GM18511 (cell line): ENCODE measurements at regions not wholly inside any gene's neighbourhood (a gene's known extent, or its start where the extent isn't known, plus 50 kb on each side); places are given as distances from the start of the nearest gene placed in this dataset.
A peak's percentile ranks its signal among the peaks of the same experiment; 100 is the strongest.

Source experiments
- ATAC-seq: cut with Tn5 transposase; IDR thresholded peaks from one replicate; pipeline ENCODE4 v1.9.1; 2021; ENCODE audit warnings: mild to moderate bottlenecking, moderate library complexity; ENCODE audit not compliant: unreplicated experiment

DNA sequence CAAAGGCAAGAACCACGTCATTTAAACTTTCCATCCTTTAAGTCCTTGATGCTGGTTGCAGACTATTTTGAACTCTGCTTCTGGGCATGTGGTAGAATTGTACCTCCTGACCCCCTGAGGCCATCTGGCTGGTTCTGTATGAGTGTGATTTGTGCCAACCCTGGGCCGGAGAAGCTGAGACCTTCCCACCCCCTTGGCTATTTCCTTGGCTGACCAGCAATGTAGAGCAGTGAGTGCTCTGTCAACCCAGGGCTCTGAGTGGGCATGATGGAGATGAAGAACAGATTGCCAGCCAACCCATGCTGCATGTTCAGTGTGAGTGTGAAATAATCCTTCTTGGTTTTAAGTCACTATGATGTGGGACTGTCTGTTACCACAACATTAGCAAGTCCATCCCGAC lies 82.1 kb upstream of the RASGRP1 start:
- ATAC-seq: no peak

DNA sequence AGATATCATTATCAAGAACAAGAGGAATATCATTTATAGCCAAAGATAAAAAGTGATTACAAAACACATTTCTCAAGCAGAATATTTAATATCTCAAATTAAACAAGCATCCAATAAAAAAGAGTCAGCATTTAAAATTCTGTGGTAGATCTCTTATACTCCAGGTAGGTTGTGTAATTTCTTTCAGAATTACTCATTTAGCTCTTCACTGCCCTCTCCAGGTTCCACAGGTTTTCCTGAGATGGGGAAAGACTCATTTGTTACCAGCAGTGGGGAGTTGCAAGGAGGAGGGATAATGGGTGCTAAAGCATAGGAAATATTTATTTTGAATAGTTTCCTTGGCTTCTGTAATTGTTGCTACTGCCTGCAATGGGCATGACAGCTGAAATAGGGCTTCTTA lies 83.1 kb upstream of the RASGRP1 start:
- ATAC-seq: no peak

DNA sequence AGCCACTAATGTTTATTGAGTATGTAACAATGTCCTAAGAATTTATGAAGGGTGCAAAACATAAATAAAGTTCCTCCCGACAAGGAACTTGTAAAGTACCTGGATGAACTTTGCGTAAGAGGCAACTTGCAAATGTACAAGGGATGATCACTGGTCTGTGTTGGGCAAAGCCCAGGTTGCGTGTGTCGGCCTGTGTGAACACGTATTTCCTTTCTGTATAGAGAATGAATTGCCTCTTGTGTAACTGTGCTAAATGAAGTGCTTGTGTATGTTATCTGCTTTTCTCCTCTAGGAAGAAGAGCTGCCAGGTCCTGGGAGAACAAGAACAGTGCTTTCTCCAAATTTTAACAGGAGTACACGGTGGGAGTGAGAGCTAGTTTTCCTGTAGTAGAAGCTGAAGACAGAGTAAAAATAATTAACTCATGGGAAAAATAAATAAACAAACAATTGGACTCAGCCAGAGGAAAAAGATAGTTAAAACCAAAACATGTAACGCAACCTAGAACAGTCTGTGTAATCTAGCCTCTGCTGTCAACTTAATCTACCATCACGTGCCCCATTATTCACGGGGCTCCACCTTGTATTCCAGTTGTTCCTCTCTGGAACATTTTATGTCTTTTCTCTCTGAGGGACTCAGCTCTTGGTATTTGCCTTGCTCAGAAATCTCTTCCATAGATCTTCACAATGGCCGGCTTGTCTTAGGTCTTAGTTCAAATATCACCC lies 83.7 kb upstream of the RASGRP1 start:
- no peak for ATAC-seq

DNA sequence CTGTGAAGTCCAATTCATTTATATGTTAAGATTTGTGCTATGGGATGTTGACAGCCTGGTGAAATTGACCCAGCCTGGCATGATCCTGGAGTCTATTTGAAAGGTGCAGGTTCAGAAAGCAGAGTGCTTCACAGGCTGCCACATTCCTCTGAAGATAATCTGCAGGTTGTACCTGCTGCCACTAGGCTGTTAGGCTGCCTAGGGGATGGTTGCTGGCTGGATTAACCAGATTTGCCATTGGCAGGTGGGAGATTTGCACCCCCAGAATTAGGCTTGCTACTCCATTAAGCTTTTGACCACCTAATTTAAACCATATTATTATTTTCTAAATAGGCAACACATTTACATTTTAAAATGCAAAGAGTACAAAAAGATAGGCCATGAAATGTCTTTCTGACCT lies 85.8 kb upstream of the RASGRP1 start:
- ATAC-seq: no peak

DNA sequence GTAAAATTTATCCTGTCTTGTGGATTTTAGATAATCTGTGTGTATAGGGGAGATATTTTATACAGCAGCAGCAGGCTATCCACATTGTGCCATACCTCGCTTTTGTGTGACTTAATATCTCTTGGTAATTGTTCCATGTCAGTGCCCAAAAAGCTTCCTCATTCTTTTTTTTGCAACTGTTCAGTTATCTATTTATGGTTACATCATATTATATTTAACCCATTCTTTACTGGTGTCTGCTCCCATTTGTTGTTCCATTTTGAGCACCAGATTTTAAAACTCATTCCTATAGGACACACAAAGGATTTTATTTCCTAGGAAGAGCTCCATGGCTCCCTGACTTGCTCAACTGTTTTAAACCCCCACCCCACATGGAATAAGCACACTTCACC lies 86.3 kb upstream of the RASGRP1 start:
- ATAC-seq: peak; percentile 45

DNA sequence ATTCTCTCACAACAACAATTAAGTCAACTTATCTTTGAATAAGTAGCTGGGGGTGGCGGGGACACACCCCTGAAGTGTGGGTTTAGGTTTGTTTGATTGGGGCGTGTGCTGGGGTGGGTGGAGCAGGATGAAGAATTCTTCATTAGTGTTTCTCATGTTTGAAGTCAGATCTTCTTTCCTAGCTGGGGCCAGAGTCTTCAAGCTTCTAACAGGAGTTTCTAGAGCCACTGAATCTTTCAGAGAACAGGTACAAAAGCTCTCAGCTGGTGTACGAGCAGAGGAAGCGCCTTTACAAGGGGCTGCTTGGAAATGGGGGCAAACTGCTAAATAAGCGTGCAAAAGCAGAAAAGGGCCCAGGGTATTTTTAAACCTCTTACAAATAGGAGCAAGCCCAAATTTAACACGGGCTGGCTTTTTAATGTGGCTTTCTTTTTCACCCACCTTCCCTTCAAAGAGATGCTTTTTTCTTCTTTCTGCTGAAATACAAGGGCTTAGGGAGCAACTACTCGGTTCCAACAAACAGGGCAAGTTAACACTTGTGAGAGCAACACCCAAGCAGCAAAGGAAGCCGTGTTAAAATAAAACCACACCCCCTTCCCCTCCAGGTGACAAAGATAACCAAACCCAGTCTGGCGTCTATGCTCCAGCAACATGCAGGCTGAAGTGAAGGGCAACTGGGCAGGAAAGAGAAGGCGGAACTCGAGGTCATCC lies 86.9 kb upstream of the RASGRP1 start:
- ATAC-seq: peak; percentile 74

DNA sequence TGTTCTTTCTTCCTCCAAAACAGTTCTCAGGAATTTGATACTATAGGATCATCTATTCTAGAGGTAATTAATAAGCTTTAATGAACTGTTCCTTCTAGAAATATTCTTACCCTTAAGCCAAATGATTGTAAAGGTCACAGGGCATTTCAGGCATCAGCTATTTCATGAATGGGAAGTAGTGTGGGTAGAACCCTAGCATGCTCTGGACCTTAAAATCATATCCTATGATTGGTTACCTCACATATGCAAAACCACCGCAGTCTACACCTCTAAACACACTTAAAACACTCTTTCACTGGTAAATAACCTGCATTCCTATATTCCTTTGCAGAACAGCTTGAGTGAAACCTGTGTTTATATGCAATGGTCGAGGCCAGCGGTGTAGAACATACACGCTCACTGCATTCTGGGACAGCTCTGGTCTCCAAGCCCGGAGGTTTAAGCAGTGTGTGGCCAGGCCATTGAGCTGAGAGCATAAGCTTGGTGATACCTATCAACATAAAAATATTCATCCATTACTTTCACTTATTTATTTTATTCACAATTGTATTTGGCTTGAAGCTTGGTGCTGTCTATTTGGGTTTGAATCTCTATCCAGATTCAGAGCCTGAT lies 87.7 kb upstream of the RASGRP1 start:
- no peak for ATAC-seq

DNA sequence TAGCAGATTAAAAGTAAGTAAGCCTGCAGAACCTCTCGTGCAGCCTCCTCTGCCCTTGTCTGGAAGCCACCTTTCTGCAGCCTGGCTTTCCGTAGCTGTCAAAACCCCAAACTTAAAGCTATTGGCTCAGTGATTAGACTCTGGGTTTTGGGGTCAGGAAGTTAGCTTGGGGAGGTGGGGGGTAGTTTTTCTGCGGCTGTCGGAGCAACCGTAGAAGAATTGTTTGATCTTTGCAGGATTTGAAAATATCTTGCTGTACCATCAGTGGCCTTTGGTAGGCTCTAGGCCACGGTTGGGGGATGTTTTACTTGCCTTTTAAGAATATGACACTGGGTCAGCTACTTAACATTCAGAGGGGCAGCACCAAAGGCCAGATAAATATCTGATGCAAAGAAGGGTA lies 88.4 kb upstream of the RASGRP1 start:
- no peak for ATAC-seq

DNA sequence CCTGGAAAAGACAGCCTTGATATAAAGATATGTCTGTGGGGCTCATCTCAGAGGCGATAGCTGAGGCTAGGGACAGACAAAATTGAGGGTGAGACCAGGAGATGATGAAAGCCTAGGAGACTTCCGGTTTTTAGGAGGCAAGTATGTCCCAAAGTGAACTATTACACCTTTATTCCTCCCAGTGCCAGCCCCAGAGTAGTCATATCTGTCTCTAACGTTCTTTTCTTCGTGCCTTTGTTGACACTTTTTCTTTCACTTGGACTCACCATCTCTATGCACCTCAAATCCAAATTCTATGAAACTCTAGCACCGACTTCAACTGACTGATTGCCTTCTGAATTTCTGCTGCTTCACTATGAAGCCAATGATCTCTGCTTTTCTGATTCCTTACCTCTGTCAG lies 93.8 kb upstream of the RASGRP1 start:
- no peak for ATAC-seq

DNA sequence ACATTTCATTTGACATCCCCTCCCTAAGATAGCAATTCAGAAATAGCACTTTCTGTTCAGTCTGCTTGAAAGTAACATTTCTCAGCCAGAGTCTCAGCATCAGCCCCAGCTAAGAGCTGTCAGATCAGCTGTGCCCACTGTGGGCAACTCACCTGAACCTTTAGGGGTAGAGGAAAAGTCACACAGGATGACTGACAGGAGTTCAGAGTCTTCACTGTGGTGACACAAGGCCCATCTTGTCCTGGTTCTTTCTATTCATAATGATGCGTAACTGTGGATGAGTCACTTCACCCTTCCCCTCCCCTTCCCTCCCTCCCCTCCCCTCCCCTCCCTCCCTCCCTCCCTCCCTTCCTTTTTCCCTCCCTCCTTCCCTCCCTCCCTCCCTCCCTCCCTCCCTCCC lies 96.1 kb upstream of the RASGRP1 start:
- no peak for ATAC-seq

DNA sequence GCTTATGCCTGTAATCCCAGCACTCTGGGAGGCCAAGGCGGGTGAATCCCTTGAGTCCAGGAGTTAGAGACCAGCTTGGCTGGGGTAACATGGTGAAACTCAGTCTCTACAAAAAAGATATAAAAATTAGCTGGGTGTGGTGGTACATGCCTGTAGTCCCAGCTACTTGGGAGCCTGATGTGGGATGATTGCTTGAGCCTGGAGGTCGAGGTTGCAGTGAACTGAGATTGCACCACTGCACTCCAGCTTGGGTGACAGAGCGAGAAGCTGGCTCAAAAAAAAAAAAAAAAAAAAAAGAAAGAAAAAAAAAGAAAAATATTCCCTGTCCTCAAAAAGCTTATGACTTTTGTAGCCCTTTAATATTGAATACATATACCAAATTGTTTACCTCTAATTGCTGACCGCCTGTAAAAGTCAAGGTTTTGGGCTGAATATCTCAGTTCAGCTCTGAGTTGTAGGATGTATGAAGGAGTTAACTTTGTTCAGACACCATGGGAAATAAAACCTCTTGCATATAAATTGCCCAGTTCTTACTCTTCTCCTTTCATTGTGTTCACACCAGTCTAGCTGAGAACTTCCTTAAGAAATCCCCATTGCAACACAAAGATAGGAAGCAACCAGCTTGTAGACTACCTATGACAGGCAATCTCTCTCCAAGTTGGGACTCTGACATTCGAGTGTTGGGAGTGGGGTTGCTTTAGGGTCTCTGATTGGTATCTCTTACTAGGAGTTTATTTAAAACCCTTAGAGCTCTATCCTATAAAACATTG lies 97.6 kb upstream of the RASGRP1 start:
- no peak for ATAC-seq

DNA sequence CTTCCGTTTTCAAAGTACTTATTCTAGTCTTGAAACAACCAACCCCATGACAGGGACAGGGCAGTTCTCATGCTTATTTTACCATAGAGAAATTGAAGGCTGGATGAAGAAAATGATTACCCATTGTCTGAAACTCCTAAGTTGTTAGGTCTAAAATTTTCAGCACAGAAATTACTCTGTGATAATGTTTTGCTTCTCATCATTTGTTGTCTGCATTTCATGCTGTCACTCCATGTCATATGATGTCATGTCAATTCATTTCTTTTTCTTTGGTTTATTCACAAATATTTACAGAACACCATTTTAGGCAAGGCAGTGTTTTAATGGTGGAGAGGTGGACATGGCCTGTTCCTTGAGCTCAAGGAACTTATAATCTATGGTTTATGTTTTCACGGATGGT lies 98.2 kb upstream of the RASGRP1 start:
- no peak for ATAC-seq

DNA sequence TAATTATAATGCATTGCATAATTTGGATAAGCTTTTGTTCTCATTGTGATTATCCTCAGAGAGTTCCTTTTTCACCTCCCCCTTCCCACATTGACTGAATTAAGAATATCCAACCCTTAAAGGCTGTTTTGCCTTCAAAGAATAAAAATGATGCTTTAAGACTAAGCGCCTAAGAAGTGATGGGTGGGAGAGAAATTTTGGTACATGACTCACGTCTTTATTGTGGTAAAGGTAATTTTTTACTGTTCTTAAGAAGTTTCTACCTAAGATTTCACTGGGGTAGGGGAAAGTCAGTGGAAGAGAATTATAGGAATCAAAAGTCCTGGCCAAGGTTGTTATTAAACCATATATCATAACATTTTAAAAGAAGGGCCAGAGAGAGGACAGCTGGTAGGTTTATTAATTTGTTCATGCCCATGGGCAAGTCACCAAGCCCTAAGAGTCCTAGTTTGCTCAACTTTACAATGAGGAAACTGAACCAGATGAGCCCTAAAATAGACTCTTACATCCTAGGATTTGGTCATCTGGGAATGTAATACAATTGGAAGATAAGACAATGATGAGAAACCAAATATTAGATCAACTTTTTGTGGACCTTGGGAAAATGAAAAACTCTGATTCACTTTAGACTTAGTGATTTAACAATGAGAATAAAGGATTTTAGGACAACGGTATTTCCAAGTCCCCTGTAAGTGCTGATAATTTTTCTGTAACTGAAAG lies 101.1 kb upstream of the RASGRP1 start:
- no peak for ATAC-seq

DNA sequence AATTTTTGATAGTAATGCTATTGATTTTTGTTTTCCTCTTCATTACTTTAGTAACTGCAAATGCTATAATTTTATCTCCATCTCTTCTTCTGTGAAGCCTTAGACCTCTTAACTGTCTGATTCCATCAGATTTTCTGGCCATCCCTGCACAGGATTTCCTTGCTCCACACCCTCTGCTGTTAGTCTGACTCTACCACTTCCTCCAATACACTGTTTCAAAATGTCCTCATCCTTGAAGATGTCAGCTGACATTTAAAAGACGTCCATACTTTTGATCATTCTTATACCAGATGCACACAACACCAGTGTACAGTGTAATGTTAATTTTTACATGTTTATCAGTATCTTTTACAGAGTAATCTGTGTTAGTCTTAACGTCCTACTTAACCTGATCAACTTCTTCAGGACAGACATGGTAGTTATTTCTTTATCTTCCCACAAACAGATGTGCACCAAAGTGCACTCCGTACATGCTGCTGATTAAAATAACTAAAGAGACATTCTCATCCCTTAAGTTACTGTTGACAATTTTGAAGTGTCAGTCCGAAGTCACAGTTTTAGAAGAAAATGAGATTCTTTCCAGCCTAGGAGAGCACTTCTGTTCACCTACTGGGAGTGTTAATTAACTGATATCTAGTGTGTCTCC lies 102.4 kb upstream of the RASGRP1 start:
- no peak for ATAC-seq

DNA sequence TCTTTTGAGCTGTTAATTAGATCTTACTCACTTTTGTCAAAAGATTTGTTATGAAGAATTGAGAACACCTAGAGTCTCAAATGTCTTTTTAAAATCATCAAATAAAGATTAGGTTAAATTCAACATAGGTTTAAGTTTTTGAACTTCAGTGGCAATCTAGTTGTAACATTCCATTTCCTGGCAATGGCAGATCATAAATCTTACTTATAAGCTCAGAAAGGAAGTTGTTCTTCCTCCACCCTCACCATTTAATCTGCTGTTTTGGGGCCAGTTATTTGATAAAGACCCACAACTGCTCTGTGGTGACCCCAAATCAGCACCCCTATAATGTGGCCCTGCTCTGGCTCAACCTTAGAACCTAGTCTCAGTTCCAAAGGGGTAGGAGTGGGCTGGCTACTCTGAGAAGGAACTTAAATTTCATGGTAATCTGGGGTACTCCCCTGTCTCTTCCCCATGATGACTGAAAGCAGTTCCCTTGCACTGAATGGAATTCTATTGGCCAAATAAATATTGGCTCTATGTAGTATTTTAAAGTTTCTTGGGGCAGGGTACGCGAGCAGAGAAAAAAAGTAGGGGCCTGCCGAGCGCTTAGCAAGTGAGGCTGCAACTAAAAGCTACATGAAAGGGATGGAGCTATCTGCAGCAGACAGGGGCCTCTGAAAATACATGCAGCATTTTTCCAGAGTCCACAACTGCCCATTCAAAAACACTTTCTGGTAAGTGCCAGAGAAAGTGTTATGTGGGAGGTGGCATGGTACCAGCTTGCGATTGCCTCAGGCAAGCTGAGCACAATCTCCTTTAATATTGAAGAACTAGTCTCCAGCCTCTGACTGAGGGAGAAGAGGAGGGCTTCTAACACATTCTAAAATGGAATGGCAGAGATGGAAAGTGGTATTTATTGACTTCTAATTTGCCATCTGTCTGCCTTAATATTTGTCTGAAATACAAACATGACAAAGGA lies 103.6 kb upstream of the RASGRP1 start:
- no peak for ATAC-seq

DNA sequence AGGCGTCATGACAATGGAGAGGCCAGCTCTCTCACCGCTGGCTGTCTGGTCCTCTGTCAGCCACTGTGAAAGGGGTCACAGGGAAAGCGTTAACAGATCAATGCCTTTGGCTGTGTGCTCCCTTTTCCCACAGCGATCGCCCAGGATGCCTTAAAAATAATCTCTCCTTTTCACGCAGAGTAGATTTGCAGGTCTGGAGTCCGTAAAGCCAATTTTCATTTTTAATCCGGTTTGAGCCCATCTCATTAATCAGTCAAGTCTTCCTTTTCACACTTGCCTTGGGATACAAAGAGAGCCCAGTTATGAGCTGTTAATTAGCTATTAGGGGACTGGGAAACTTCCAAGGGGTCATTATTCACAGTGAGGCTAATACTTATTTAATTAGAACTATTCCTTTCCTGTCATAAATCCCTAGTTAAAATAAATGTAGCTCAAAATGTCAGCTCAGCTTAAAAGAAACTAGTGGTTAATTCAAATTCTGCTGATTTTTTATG lies 104.3 kb upstream of the RASGRP1 start:
- no peak for ATAC-seq

DNA sequence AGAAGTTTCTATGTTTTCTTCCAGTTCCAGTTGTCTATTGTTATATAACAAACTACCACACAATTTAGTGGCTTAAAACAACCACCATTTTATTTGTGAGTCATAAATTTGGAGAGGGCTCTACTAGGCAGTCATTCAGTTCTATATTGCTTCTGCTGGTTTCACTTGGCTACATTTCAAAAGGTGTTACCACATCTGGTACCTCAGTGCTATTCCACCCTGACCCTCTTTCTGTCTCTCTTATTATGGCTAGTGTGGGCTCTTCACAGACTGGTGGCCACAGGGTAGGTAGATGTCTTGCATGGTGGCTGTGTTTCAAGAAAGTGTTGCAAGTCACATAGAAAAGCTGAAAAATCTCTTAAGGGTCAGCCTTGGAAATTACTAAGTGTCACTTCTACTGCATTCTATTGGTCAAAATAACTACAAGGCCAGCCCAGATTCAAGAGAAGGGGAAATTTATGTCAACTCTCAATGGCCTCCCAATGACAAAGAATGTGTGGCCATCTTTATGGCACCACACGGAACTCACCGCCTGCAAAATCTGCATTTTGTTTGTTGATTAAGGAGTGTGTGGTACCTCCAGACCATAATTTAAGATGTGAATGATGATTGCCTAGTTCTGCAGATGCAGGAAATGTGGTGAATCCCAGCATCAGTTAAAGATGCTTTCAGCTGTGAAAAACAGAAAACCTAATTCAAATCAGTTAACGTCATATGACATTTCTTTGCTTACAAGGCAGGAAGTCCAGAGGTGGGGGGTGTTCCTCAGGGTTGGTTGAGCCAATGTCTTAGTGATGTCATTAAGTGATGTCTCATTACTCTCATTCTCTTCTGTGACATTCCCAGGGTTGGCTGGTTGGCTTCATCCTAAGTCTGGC lies 105.8 kb upstream of the RASGRP1 start:
- peak; percentile 43 for ATAC-seq

DNA sequence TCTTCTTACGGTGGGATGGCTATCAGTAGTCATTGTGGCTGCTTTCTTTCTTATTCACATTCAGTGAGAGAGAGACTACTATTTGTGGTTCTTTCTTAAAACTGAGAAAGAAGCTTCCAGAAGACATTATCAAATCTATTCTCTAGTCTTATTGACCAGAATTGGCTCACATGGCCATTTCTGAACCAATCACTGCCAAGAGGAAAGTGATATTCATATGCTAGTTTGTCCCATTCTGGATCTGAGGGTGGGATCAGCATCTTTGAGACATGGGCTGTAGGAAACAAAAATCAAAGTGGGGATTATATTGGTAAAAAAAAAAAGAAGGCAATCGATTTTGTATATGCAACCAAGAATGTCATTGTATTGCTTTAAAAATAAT lies 106.4 kb upstream of the RASGRP1 start:
- no peak for ATAC-seq
